ENCODE measurements at regions not wholly inside any gene's neighbourhood (a gene's known extent, or its start where the extent isn't known, plus 50 kb on each side); places are given as distances from the start of the nearest gene placed in this dataset.

DNA sequence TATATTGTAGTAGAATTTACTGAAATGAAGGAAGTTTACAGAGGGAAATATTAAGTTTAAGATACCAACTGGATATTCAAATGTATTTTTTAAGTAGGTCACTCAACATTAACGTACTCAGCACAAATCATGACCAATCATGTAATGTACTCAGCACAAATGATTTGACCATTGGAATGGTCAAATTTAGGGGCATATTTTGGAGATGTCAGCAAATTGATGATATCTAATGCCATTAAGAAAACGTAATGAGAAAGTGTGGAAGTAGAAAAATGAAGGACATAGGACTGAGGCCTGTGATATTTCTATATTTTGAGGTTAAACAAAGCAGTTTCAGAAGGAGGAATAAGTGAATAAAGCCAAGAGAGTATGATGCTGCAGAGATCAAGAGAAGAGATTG, 334.8 kb downstream of the KIF2B start:
- H3K9ac ChIP-seq (ENCODE audit: low read length): no peak overlapping the region
- no peak overlapping the region for H3K4ac ChIP-seq (ENCODE audit: low read depth, low read length)
- H3K56ac ChIP-seq (ENCODE audit: low read length): no peak overlapping the region
- H3K79me2 ChIP-seq (ENCODE audit: control insufficient read depth, insufficient read depth, low read length): no peaks in the 10 kb centered on the region
- no peak overlapping the region for H3K18ac ChIP-seq (ENCODE audit: low read length)
- no peak overlapping the region for H4K8ac ChIP-seq (ENCODE audit: low read depth, low read length)
- H3K27me3 ChIP-seq (ENCODE audit: insufficient read depth, low read length, poor library complexity): no peaks in the 10 kb centered on the region
- no peak overlapping the region for H3K4me2 ChIP-seq (ENCODE audit: low read length)
- H3K27ac ChIP-seq (ENCODE audit: low read depth, low read length): no peak overlapping the region
- H2AK5ac ChIP-seq (ENCODE audit: low read length): no peak overlapping the region
- H3K79me1 ChIP-seq (ENCODE audit: low read length): no peaks in the 10 kb centered on the region
- H2BK120ac ChIP-seq (ENCODE audit: low read depth, low read length): no peak overlapping the region
- H3K36me3 ChIP-seq (ENCODE audit: control insufficient read depth, insufficient read depth, low read length): no peaks in the 10 kb centered on the region
- no peak overlapping the region for H4K5ac ChIP-seq (ENCODE audit: low read length)
- no peak overlapping the region for H3K23ac ChIP-seq (ENCODE audit: low read length)
- no CpG with 5 or more reads among the region's 2 CpGs for WGBS (ENCODE audit: extremely low coverage, insufficient coverage, low lambda C conversion rate)
- no peak for DNase-seq
- H2BK15ac ChIP-seq (replicated peaks; ENCODE audit: low read depth): no peak overlapping the region
- no peak overlapping the region for H3K4me3 ChIP-seq (ENCODE audit: low read length)
- H2BK5ac ChIP-seq (ENCODE audit: low read length): no peak overlapping the region
- no peaks in the 10 kb centered on the region for H3K4me1 ChIP-seq (ENCODE audit: control insufficient read depth, low read depth, low read length)

DNA sequence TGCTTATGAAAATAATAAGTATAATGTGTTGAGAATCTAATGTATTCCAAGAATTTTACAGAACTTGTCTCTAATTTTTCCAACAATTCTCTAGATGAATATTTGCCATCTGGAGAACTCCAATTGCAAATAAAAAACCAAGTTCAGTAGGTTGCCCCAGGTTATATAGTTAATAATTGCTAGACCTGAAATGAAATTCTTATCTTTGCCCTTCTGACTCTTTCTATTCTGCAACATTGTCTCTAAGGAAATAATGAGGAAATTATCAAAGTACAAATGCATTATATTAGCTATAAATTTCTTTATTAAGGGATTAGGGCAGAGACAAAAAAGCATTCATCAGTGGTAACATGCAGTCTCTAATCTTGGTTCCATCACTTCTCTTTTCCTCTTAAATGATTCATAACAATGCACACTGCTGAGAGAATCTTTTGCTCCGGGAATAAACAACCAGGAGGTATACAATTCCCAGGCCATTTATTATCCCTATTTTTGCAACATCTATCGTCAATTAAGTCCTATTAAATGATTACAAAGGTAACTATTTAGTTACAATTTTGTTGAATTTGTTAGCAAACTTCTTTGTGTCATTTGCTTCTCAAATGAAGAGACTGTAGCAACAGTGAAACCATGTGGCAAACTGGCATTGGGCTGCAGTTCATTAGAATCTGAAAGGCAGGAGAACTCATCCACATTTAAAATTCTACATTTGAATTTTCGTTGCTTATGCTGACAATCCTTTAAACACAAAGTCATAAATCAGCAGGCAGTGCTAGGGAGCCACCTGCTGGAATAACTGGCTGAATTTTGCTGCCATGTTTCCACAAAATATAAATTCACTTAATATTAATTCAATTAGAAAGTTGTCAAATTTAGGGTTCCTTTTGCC, 349.6 kb downstream of the KIF2B start:
- Histone ChIP-seq H2BK15ac (replicated peaks; ENCODE audit: low read depth) (no peak overlapping the region), H3K27me3 (ENCODE audit: insufficient read depth, low read length, poor library complexity) (no peaks in the 10 kb centered on the region), H3K23ac (ENCODE audit: low read length) (no peak overlapping the region), H2BK120ac (ENCODE audit: low read depth, low read length) (no peak overlapping the region), H3K56ac (ENCODE audit: low read length) (no peak overlapping the region), H3K4me3 (ENCODE audit: low read length) (no peak overlapping the region), H3K4ac (ENCODE audit: low read depth, low read length) (no peak overlapping the region), H2AK5ac (ENCODE audit: low read length) (no peak overlapping the region), H3K79me1 (ENCODE audit: low read length) (no peaks in the 10 kb centered on the region), H3K4me1 (ENCODE audit: control insufficient read depth, low read depth, low read length) (no peaks in the 10 kb centered on the region), H3K18ac (ENCODE audit: low read length) (peak overlapping the region; percentile 60), H3K27ac (ENCODE audit: low read depth, low read length) (no peak overlapping the region), H3K9ac (ENCODE audit: low read length) (no peak overlapping the region), H4K5ac (ENCODE audit: low read length) (no peak overlapping the region), H4K8ac (ENCODE audit: low read depth, low read length) (no peak overlapping the region), H3K4me2 (ENCODE audit: low read length) (no peak overlapping the region), H2BK5ac (ENCODE audit: low read length) (no peak overlapping the region), H3K79me2 (ENCODE audit: control insufficient read depth, insufficient read depth, low read length) (no peaks in the 10 kb centered on the region), H3K36me3 (ENCODE audit: control insufficient read depth, insufficient read depth, low read length) (no peaks in the 10 kb centered on the region)
- WGBS (ENCODE audit: extremely low coverage, insufficient coverage, low lambda C conversion rate): no CpG with 5 or more reads among the region's 3 CpGs
- DNase-seq: peak; percentile 50

- H3K27me3 ChIP-seq (ENCODE audit: insufficient read depth, low read length, poor library complexity): no peaks in the 10 kb centered on the region
- no peaks in the 10 kb centered on the region for H3K36me3 ChIP-seq (ENCODE audit: control insufficient read depth, insufficient read depth, low read length)
- no peak overlapping the region for H4K8ac ChIP-seq (ENCODE audit: low read depth, low read length)
- H4K5ac ChIP-seq (ENCODE audit: low read length): no peak overlapping the region
- H2BK15ac ChIP-seq (replicated peaks; ENCODE audit: low read depth): no peak overlapping the region
- H2BK120ac ChIP-seq (ENCODE audit: low read depth, low read length): no peak overlapping the region
- H3K4me1 ChIP-seq (ENCODE audit: control insufficient read depth, low read depth, low read length): no peaks in the 10 kb centered on the region
- H3K4me2 ChIP-seq (ENCODE audit: low read length): no peak overlapping the region
- no peak overlapping the region for H2AK5ac ChIP-seq (ENCODE audit: low read length)
- no peak overlapping the region for H3K18ac ChIP-seq (ENCODE audit: low read length)
- no peak overlapping the region for H3K9ac ChIP-seq (ENCODE audit: low read length)
- H3K27ac ChIP-seq (ENCODE audit: low read depth, low read length): no peak overlapping the region
- no peak overlapping the region for H3K4ac ChIP-seq (ENCODE audit: low read depth, low read length)
- no peak overlapping the region for H2BK5ac ChIP-seq (ENCODE audit: low read length)
- H3K79me2 ChIP-seq (ENCODE audit: control insufficient read depth, insufficient read depth, low read length): no peaks in the 10 kb centered on the region
- no peak overlapping the region for H3K4me3 ChIP-seq (ENCODE audit: low read length)
- H3K79me1 ChIP-seq (ENCODE audit: low read length): no peaks in the 10 kb centered on the region
- no peak overlapping the region for H3K23ac ChIP-seq (ENCODE audit: low read length)
- no peak for DNase-seq
- H3K56ac ChIP-seq (ENCODE audit: low read length): no peak overlapping the region
Observed at GRCh38 chr17:54172985-54173316, 350.2 kb downstream of the KIF2B start.

DNA sequence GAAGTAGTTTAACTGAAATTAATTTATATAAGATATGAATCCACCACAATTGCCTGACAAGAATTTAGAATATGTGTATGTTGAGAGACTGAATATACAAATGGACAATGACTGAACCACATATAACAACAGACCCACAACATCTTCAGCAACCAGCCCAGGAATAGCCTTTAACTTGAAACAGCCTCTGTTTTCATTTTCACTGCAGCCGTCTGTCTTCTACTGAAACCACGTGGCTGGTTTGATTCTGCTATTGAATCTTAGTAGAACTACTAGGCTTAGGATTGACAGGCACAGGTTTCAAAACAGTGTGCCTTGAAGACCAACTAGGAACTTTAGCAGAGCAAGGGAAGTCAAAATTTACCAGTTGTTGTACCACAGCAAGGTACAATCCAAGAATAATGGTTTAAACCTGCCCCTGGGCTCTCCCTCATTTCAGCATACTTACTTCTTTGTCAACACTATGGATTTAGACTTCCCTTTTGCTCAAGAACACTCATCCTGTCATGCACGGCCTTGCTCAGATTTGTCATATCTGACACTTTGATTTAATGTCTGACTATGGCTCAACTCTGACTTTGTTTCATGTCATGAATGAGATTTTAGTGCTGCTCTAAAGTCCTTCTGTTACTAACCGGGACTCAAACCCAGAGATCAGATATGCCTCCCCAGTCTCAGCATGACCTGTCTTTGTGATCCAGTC, 355.0 kb downstream of the KIF2B start:
- Histone ChIP-seq H3K27ac (ENCODE audit: low read depth, low read length) (no peak overlapping the region), H2AK5ac (ENCODE audit: low read length) (no peak overlapping the region), H4K5ac (ENCODE audit: low read length) (no peak overlapping the region), H3K9ac (ENCODE audit: low read length) (no peak overlapping the region), H3K36me3 (ENCODE audit: control insufficient read depth, insufficient read depth, low read length) (no peaks in the 10 kb centered on the region), H4K8ac (ENCODE audit: low read depth, low read length) (no peak overlapping the region), H3K79me2 (ENCODE audit: control insufficient read depth, insufficient read depth, low read length) (no peaks in the 10 kb centered on the region), H2BK5ac (ENCODE audit: low read length) (no peak overlapping the region), H2BK15ac (replicated peaks; ENCODE audit: low read depth) (no peak overlapping the region), H3K79me1 (ENCODE audit: low read length) (no peaks in the 10 kb centered on the region), H3K4me3 (ENCODE audit: low read length) (no peak overlapping the region), H3K23ac (ENCODE audit: low read length) (no peak overlapping the region), H3K4me2 (ENCODE audit: low read length) (no peak overlapping the region), H3K4ac (ENCODE audit: low read depth, low read length) (no peak overlapping the region), H3K27me3 (ENCODE audit: insufficient read depth, low read length, poor library complexity) (no peaks in the 10 kb centered on the region), H3K56ac (ENCODE audit: low read length) (no peak overlapping the region), H2BK120ac (ENCODE audit: low read depth, low read length) (no peak overlapping the region), H3K18ac (ENCODE audit: low read length) (no peak overlapping the region), H3K4me1 (ENCODE audit: control insufficient read depth, low read depth, low read length) (no peaks in the 10 kb centered on the region)
- WGBS (ENCODE audit: extremely low coverage, insufficient coverage, low lambda C conversion rate): no CpG with 5 or more reads among the region's 4 CpGs
- DNase-seq: no peak

DNA sequence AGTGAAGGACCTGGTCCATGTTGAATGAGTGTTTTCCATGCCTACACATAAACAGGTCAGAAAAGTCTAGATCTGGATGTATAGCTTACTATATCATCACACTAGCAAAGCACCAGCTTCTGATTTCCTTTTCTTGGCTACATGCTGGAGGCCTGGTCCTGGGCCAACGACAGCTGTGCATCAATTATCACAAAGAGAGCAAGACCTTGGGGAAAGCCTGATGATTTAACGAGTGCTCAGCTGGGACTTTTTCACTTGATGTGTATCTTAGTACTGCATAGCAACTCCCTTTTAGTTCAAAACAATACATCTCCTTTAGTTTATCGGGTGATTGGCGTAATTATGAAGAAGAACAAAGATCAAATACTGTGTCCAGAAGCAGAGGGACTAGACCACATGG, 358.2 kb downstream of the KIF2B start:
- H3K79me1 ChIP-seq (ENCODE audit: low read length): no peaks in the 10 kb centered on the region
- H2AK5ac ChIP-seq (ENCODE audit: low read length): no peak overlapping the region
- H3K4me2 ChIP-seq (ENCODE audit: low read length): no peak overlapping the region
- H3K4ac ChIP-seq (ENCODE audit: low read depth, low read length): no peak overlapping the region
- no peak overlapping the region for H4K5ac ChIP-seq (ENCODE audit: low read length)
- H2BK120ac ChIP-seq (ENCODE audit: low read depth, low read length): no peak overlapping the region
- no peak overlapping the region for H2BK5ac ChIP-seq (ENCODE audit: low read length)
- H3K56ac ChIP-seq (ENCODE audit: low read length): no peak overlapping the region
- no peak overlapping the region for H3K27ac ChIP-seq (ENCODE audit: low read depth, low read length)
- no peak overlapping the region for H4K8ac ChIP-seq (ENCODE audit: low read depth, low read length)
- H3K79me2 ChIP-seq (ENCODE audit: control insufficient read depth, insufficient read depth, low read length): no peaks in the 10 kb centered on the region
- H3K4me3 ChIP-seq (ENCODE audit: low read length): no peak overlapping the region
- WGBS (ENCODE audit: extremely low coverage, insufficient coverage, low lambda C conversion rate): no CpG with 5 or more reads among the region's 4 CpGs
- H3K36me3 ChIP-seq (ENCODE audit: control insufficient read depth, insufficient read depth, low read length): no peaks in the 10 kb centered on the region
- no peak overlapping the region for H3K23ac ChIP-seq (ENCODE audit: low read length)
- H2BK15ac ChIP-seq (replicated peaks; ENCODE audit: low read depth): no peak overlapping the region
- no peak for DNase-seq
- H3K18ac ChIP-seq (ENCODE audit: low read length): no peak overlapping the region
- H3K27me3 ChIP-seq (ENCODE audit: insufficient read depth, low read length, poor library complexity): no peaks in the 10 kb centered on the region
- H3K4me1 ChIP-seq (ENCODE audit: control insufficient read depth, low read depth, low read length): no peaks in the 10 kb centered on the region
- H3K9ac ChIP-seq (ENCODE audit: low read length): no peak overlapping the region
